A549 (cell line): ENCODE measurements at regions not wholly inside any gene's neighbourhood (a gene's known extent, or its start where the extent isn't known, plus 50 kb on each side); places are given as distances from the start of the nearest gene placed in this dataset.

ENCODE experiments used
- ATAC-seq, 2 experiments: fragments of 200-7000 bp in 1 of 2; fragments of >200 bp in 1 of 2; cut with Nextera tagmentation in 1 of 2; cut with Tn5 transposase in 1 of 2; 3 replicates each; pipeline versions ENCODE4 v1.8.0 to v1.9.1; 2018 to 2020; ENCODE audit warnings: mild to moderate bottlenecking in 1 of 2, moderate library complexity in 1 of 2
- CTCF ChIA-PET: fragments of 300-600 bp; sonication (Branson Sonifier 250); formaldehyde crosslinking; extraction: SDS; loops from one replicate; lab custom pipeline; 2021; ENCODE audit warnings: antibody characterized with exemption, inconsistent platforms; lab: Yijun Ruan, JAX
- POLR2A ChIA-PET: fragments of 350-600 bp; formaldehyde crosslinking; extraction: SDS; loops from one replicate; lab custom pipeline; 2021; ENCODE audit warnings: antibody characterized with exemption, inconsistent platforms; lab: Yijun Ruan, JAX
- DNase-seq, 2 experiments: peaks; one replicate each; pipeline versions ENCODE4 v3.0.0 to v3.0.0-alpha.2; 2011 to 2016; ENCODE audit warnings: low read depth in 1 of 2, low spot score in 1 of 2
- FAIRE-seq: peaks from 2 replicates; lab custom pipeline; 2011; peaks lifted over from hg19 to GRCh38; lab: Jason Lieb, UNC
- H3K27ac ChIP-seq, 2 experiments: fragments of >200 bp; sonication (Bioruptor Twin); formaldehyde crosslinking; 3 replicates each; pipeline ENCODE4 v1.5.1; 2016 to 2017
- H3K4me1 ChIP-seq: fragments of >200 bp; sonication (Bioruptor Twin); formaldehyde crosslinking; 3 replicates; pipeline ENCODE4 v1.6.1; 2016
- H3K4me2 ChIP-seq: fragments of >200 bp; sonication (Bioruptor Twin); formaldehyde crosslinking; 3 replicates; pipeline ENCODE4 v1.6.1; 2016
- H3K4me3 ChIP-seq: fragments of >200 bp; sonication (Bioruptor Twin); formaldehyde crosslinking; 3 replicates; pipeline ENCODE4 v1.5.1; 2016
- H3K9me3 ChIP-seq: fragments of >200 bp; sonication (Bioruptor Twin); formaldehyde crosslinking; 3 replicates; pipeline ENCODE4 v1.6.1; 2016
- CEBPB ChIP-seq, 2 experiments: fragments of >200 bp in 1 of 2; sonication (Bioruptor Twin) in 1 of 2; formaldehyde crosslinking in 1 of 2; IDR thresholded peaks; 2 replicates each; pipeline ENCODE4 v1.6.1; 2012 to 2016
- CTCF ChIP-seq: fragments of >200 bp; sonication (Bioruptor Twin); formaldehyde crosslinking; IDR thresholded peaks from 3 replicates; pipeline ENCODE4 v1.5.1; 2016
- EP300 ChIP-seq, 2 experiments: fragments of >200 bp; sonication (Bioruptor Twin); formaldehyde crosslinking; IDR thresholded peaks; 2 replicates in 1 of 2; 3 replicates in 1 of 2; pipeline ENCODE4 v1.6.1; 2016 to 2017
- FOSB ChIP-seq: fragments of 250-450 bp; sonication (Bioruptor Pico); IDR thresholded peaks from 2 replicates; pipeline ENCODE4 v1.5.0; 2020; ENCODE audit warnings: mild to moderate bottlenecking, moderate library complexity
- FOXS1 ChIP-seq: fragments of 250-450 bp; sonication (Bioruptor Pico); IDR thresholded peaks from 2 replicates; pipeline ENCODE4 v1.5.0; 2020; ENCODE audit warnings: mild to moderate bottlenecking, moderate library complexity
- HDAC2 ChIP-seq: fragments of 200-600 bp; sonication (generic); IDR thresholded peaks from 2 replicates; pipeline ENCODE4 v1.6.1; 2016
- HES2 ChIP-seq: fragments of >200 bp; sonication (Bioruptor Twin); formaldehyde crosslinking; IDR thresholded peaks from 2 replicates; pipeline ENCODE4 v1.6.1; 2016
- HEYL ChIP-seq: fragments of 250-450 bp; sonication (Bioruptor Pico); IDR thresholded peaks from 2 replicates; pipeline ENCODE4 v1.8.0; 2021; ENCODE audit warnings: mild to moderate bottlenecking, moderate library complexity
- HOXA7 ChIP-seq: fragments of 250-450 bp; sonication (Bioruptor Pico); IDR thresholded peaks from 2 replicates; pipeline ENCODE4 v1.5.0; 2020; ENCODE audit warnings: mild to moderate bottlenecking, moderate library complexity
- JUN ChIP-seq, 2 experiments: fragments of >200 bp; sonication (Bioruptor Twin); formaldehyde crosslinking; IDR thresholded peaks; 2 replicates in 1 of 2; 3 replicates in 1 of 2; pipeline ENCODE4 v1.6.1; 2016 to 2017
- KDM1A ChIP-seq: fragments of 200-600 bp; sonication (generic); IDR thresholded peaks from 2 replicates; pipeline ENCODE4 v1.6.1; 2016; ENCODE audit warnings: low read depth, mild to moderate bottlenecking
- KDM5A ChIP-seq: fragments of 200-600 bp; sonication (generic); IDR thresholded peaks from 2 replicates; pipeline ENCODE4 v1.6.1; 2016; ENCODE audit warnings: antibody characterized with exemption, mild to moderate bottlenecking
- MAFK ChIP-seq: fragments of 450-650 bp; IDR thresholded peaks from 2 replicates; pipeline ENCODE4 v1.6.1; 2014; ENCODE audit not compliant: partially characterized antibody
- NFE2L2 ChIP-seq: fragments of 150-350 bp; conservative IDR thresholded peaks from 2 replicates; pipeline ENCODE4 v1.6.1; 2014; ENCODE audit warnings: low read length
- NR3C1 ChIP-seq: fragments of >200 bp; sonication (Bioruptor Twin); formaldehyde crosslinking; IDR thresholded peaks from 3 replicates; pipeline ENCODE4 v1.6.1; 2017
- PBX3 ChIP-seq: IDR thresholded peaks from 2 replicates; pipeline ENCODE4 v1.6.1; 2012
- RCOR1 ChIP-seq: fragments of 150-350 bp; IDR thresholded peaks from 2 replicates; pipeline ENCODE4 v1.6.1; 2014; ENCODE audit warnings: antibody characterized with exemption, low read length, low read depth
- RFX5 ChIP-seq: fragments of 450-650 bp; IDR thresholded peaks from 2 replicates; pipeline ENCODE4 v1.7.1; 2014; ENCODE audit warnings: antibody characterized with exemption, mild to moderate bottlenecking, moderate library complexity
- TFCP2L1 ChIP-seq: fragments of 250-450 bp; sonication (Bioruptor Pico); IDR thresholded peaks from 2 replicates; pipeline ENCODE4 v1.5.0; 2021; ENCODE audit warnings: mild to moderate bottlenecking
- ZC3H11A ChIP-seq: fragments of 450-650 bp; IDR thresholded peaks from 2 replicates; pipeline ENCODE4 v1.6.1; 2014; ENCODE audit warnings: antibody characterized with exemption, mild to moderate bottlenecking
- WGBS: methylation state at CpG from one replicate; pipeline ENCODE4 v1.1.6; 2017; ENCODE audit errors: missing lambda C conversion rate; 5-methylcytosine and 5-hydroxymethylcytosine counted together

GRCh38 chr21:15437883-15438282 lies 291.9 kb upstream of the USP25 start (continued):
- TF ChIP-seq EP300 (IDR thresholded peaks at IDR 0.05) (no peak), JUN (IDR thresholded peaks at IDR 0.05) (no peak)

- no peak for TF ChIP-seq HDAC2
- TF ChIP-seq KDM1A = no peak
- TF ChIP-seq HES2 = no peak
- TF ChIP-seq NR3C1 = no peak
- no peak for TF ChIP-seq HOXA7 (CRISPR knock-in tag)
- no peak for TF ChIP-seq PBX3
- TF ChIP-seq RCOR1 = no peak
- no peak for TF ChIP-seq TFCP2L1 (CRISPR knock-in tag)
- no peak for TF ChIP-seq FOSB (CRISPR knock-in tag)
- ChIA-PET CTCF (interaction anchor here (0.7 kb wide), 1 partner anchor 17 kb away, joined by 5 read pairs; no protein-coding TSS in a partner anchor), POLR2A (no interaction called here)
- FAIRE-seq (no peak), DNase-seq (no peak), ATAC-seq (no peak)
- 66% methylated on average over 1 of the region's 1 CpG for WGBS
- no peak overlapping the region for H3K4me2 ChIP-seq
- H3K9me3 ChIP-seq = no peaks in the 10 kb centered on the region
- H3K4me3 ChIP-seq = no peak overlapping the region
- H3K4me1 ChIP-seq = peaks cover 34% of the 10 kb centered on the region
- peak overlapping the region; percentile 29 to 62; a peak in 3 of 6 replicates for H3K27ac ChIP-seq
These were observed 290.1 kb upstream of the USP25 start for GRCh38 chr21:15439726-15440125.

GRCh38 chr21:15441060-15441493 lies 288.7 kb upstream of the USP25 start:
- Histone ChIP-seq H3K4me2 (peak overlapping the region; percentile 78; the same call in 2 of the 3 replicates), H3K4me3 (no peak overlapping the region), H3K27ac (peak overlapping the region; percentile 93 to 96), H3K9me3 (no peaks in the 10 kb centered on the region), H3K4me1 (peaks cover 48% of the 10 kb centered on the region)
- ChIA-PET POLR2A (interaction anchor here (1.1 kb wide), 1 partner anchor 376 kb away, joined by 6 read pairs; the partner anchor contains the start of gene NRIP1), CTCF (no interaction called here)
- ATAC-seq (no peak), DNase-seq (no peak), FAIRE-seq (no peak)
- 64% methylated on average over 3 of the region's 3 CpGs for WGBS
- TF ChIP-seq MAFK = peak; percentile 91
- no peak for TF ChIP-seq RFX5

- CTCF ChIA-PET = interaction anchor here (1.4 kb wide), 1 partner anchor 23 kb away, joined by 3 read pairs; no protein-coding TSS in a partner anchor
- no peak for FAIRE-seq
These were observed 287.8 kb upstream of the USP25 start for GRCh38 chr21:15441992-15442391.

More at GRCh38 chr21:15441992-15442391, 287.8 kb upstream of the USP25 start:
- Histone ChIP-seq H3K4me3 (no peak overlapping the region), H3K4me1 (peaks cover 54% of the 10 kb centered on the region), H3K4me2 (peak overlapping the region; percentile 78), H3K27ac (peak overlapping the region; percentile 93 to 96), H3K9me3 (no peaks in the 10 kb centered on the region)
- ATAC-seq = no peak
- TF ChIP-seq ZC3H11A (no peak), FOXS1 (CRISPR knock-in tag) (no peak), CTCF (no peak), FOSB (CRISPR knock-in tag) (no peak), HEYL (CRISPR knock-in tag) (no peak), KDM5A (no peak), NFE2L2 (no peak), CEBPB (IDR thresholded peaks at IDR 0.05) (no peak)
- DNase-seq = no peak
- POLR2A ChIA-PET = interaction anchor here (1.1 kb wide), 1 partner anchor 377 kb away, joined by 6 read pairs; the partner anchor contains the start of gene NRIP1
